GM18858 (cell line): ENCODE measurements at regions not wholly inside any gene's neighbourhood (a gene's known extent, or its start where the extent isn't known, plus 50 kb on each side); places are given as distances from the start of the nearest gene placed in this dataset.

Experiments used
- ATAC-seq: cut with Tn5 transposase; IDR thresholded peaks from one replicate; pipeline ENCODE4 v1.9.1; 2021; ENCODE audit not compliant: unreplicated experiment

GRCh38 chr6:169959136-169960002 lies 207.9 kb downstream of the ERMARD start:
- ATAC-seq, result no peak

DNA sequence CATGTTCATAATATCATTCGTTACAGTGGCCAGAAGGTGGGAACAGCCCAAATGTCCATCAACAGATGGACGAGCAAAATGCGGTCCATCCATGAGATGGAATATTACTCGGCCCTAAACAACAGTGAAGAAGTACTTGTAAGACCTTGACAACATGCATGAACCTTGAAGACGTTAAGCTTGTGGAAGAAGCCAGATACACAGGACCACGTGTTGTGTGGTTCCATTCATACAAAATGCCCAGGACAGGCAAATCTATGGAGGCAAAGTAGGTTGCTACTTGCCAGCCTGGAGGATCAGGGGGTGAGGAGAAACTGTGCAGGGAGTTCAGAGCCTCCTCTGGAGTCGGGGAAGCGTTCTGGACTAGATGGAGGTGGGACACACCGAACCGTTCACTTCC lies 207.1 kb downstream of the ERMARD start:
- no peak for ATAC-seq

- no peak for ATAC-seq
These were observed 206.0 kb downstream of the ERMARD start for GRCh38 chr6:169957351-169957963.

- ATAC-seq, result no peak
These were observed 205.2 kb downstream of the ERMARD start for GRCh38 chr6:169956580-169956979.

DNA sequence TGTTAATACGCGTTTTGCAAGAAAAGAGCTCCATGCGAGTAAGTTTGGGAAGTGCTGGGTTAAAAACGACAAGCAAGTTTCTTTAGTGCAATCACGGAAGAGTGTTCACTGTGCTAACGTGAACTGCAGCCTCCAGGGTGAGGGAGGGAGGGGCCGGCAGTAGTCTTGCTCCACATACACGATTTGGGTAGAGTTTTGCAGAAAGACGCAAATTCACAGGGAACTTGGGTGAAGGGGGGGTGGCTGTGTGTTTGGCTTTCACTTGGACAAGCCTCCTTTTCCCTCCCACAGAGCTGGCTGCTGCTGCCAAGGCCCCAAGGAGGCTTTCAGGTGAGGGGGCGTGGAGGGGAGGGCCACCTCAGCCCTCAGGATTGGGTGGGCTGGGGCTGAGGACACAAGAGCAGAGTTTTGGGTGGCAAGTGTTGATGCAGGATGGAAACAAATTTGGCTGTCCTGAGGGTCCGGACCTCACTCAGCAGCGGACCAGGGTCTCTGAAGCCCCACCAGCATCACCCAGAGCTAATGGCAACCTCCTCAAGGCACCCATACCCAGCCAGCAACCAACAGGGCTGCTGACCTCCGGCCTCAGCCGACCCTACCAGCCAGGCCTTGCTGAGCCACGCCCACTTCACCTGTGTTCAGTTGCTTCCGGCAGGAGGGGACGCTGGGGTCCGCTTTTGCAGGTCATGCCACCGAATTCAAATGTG lies 204.5 kb downstream of the ERMARD start:
- no peak for ATAC-seq

GRCh38 chr6:169954977-169955376 lies 203.6 kb downstream of the ERMARD start:
- no peak for ATAC-seq

- no peak for ATAC-seq
These were observed 202.3 kb downstream of the ERMARD start for GRCh38 chr6:169953686-169954085.

DNA sequence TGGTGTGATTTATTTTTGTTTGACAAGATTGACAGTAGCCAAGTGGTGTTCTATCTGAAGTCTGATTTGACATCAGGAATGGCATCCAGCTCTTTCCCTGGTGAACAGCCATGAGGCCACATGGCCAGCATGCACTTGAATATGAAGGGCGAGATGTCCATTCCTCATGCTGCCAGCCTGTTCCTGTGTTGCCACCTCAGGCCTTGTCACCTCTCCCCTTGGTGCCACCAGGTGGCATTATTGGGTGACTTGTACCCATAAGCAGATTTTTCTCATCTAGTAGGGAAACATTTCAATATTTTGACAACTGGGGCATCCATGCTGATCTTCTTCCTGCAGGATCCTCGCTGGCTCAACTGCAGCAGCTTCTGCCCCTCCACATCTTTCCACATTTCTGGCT lies 199.1 kb downstream of the ERMARD start:
- ATAC-seq, result no peak

- ATAC-seq, result no peak
These were observed 198.2 kb downstream of the ERMARD start for GRCh38 chr6:169949511-169950097.

DNA sequence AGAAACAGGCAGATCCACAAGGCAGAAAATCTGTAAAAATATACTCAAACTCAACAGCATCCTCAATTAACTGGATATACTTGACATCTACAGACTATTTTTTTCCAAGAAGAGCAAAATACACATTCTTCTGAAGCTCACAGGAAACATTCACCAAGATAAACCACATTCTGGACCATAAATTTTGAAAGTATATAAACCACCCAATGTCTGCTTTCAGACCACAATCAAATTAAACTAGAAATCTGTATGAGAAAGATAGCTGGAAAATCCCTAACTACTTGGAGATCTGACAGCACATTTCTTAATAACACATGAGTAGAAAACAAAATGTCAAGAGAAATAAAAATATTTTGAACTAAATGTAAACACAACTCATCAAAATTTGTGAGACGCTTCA lies 195.5 kb downstream of the ERMARD start:
- ATAC-seq, result no peak

DNA sequence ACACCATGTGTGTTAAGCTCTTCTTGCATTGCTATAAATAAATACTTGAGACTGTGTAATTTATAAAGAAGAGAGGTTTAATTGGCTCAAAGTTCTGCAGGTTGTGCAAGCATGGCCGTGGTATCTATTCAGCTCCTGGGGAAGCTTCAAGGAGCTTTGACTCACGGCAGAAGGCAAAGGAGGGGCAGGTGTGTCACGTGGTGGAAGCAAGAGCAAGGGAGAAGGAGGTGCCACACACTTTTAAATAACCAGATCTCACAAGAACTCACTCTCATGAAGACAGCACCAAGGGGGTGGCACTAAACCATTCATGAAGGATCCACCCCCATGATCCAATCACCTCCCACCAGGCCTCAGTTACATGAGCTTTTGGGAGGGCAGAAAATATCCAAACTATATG lies 193.7 kb downstream of the ERMARD start:
- no peak for ATAC-seq

GRCh38 chr6:169944415-169944814 lies 193.0 kb downstream of the ERMARD start:
- no peak for ATAC-seq

GRCh38 chr6:169944061-169944337 lies 192.6 kb downstream of the ERMARD start:
- no peak for ATAC-seq

DNA sequence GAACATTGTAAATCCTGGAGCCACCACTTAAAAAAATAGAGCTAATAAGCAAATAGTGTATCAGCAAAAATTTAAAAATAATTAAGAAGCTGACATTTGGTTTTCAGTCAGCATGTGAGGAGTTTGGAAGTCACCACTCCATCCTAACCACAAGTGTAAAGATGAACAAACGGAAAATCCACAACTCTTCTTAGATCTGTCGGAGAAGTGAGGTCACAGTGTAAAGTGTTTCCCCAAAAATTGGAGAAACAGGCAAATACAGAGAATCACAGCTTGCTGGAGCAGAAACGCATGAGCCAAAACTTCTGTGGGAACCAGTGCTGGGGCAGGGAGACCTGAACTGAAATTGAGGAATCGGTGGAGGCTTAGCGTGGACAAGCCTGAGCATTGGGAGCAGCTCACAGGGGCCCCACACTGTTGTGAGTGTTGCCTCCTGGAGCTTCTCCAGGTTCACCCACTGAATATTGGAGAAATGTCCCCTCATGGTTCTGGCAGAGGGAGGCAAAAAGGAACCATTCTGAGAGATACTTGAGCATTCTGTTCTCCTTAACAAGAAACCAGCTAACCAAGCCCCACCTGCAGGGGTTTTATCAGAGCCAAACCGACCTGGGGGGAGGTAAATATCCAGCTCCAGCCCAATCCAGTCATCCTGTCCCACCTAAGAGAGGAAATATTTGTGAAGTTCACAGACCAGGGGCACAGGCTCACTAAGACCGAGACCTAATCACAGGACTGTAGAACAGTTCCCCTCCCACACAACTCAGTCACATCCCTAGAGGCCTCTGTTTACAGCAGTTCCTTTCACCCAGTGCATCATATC lies 192.0 kb downstream of the ERMARD start:
- ATAC-seq, result no peak

GRCh38 chr6:169942173-169942572 lies 190.8 kb downstream of the ERMARD start:
- ATAC-seq, result no peak

- no peak for ATAC-seq
These were observed 189.3 kb downstream of the ERMARD start for GRCh38 chr6:169940481-169941271.

DNA sequence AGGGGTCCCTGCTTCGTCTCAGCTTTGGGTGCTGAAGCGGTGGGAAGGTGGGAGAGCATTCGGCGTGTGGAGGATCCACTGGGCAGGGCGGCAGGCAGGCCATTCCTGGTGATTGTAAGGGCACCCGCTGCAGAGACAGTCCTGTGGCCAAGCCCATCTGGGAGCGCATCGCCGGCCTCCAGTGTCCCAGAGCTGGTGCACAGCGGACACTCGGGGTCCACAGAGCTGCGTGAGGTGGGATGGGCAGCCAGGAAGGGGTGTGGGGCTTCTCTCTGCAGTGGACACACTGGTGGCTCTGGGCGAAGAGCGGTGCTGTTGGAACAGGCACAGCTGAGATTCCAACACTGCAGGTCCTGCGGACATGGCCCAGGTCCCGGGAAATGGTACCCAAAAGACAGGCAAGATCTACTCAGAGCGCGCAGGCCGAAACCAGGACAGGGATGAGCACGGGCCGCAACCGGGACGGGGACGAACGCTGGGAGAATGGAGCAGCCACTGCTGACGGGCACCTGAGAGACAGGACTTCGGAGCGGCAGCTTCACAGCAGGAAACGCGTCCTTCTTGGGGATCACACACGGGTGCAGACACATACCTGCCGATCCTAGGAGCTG lies 188.2 kb downstream of the ERMARD start:
- ATAC-seq, result no peak

DNA sequence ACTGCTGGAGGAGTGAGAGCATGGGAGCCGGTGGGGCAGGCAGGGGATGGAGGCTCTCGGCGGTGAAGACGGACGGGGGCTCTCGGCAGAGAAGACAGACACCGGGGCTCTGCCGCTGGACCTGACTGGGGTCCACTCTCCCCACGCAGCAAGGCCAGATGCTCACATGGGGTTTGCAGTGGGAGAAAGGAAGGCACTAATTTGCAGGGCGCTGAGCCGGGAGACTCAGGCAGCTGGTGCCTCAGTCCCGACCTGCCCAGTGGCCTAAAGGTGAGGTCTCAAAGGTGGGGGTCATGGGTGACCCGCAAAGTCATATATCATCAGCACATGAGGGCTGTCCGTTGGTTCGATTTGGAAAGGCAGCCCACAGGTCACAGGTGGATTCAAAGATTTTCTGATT lies 187.3 kb downstream of the ERMARD start:
- no peak for ATAC-seq

- ATAC-seq, result no peak
These were observed 186.9 kb downstream of the ERMARD start for GRCh38 chr6:169938262-169938701.
